MCF 10A (cell line): ENCODE measurements at regions not wholly inside any gene's neighbourhood (a gene's known extent, or its start where the extent isn't known, plus 50 kb on each side); places are given as distances from the start of the nearest gene placed in this dataset.

ENCODE experiments used
- BruUV-seq: library from RNA; stranded (reverse); fragments of 400-500 nt; replicated peaks from 2 replicates; lab custom pipeline; 2021; lab: Mats Ljungman, UMichigan
- CTCF ChIA-PET: fragments of 300-600 bp; sonication (Branson Sonifier 250); formaldehyde crosslinking; extraction: SDS; loops from one replicate; lab custom pipeline; 2021; ENCODE audit warnings: antibody characterized with exemption, inconsistent platforms; lab: Yijun Ruan, JAX
- POLR2A ChIA-PET: fragments of 300-600, 350-650 bp; sonication (Branson Sonifier 250); formaldehyde crosslinking; extraction: SDS; loops from one replicate; lab custom pipeline; 2020; ENCODE audit warnings: antibody characterized with exemption, inconsistent platforms; lab: Yijun Ruan, JAX
- DNase-seq: peaks from one replicate; pipeline ENCODE4 v3.0.0-alpha.2; 2018; ENCODE audit not compliant: unreplicated experiment
- H3K27ac Mint-ChIP-seq: one replicate; pipeline ENCODE4 v1.8.0; 2022; ENCODE audit warnings: mild to moderate bottlenecking, low read depth, mixed read lengths; ENCODE audit not compliant: unreplicated experiment
- H3K27me3 Mint-ChIP-seq: one replicate; pipeline ENCODE4 v1.8.0; 2022; ENCODE audit warnings: mixed read lengths; ENCODE audit not compliant: insufficient read depth, unreplicated experiment
- H3K36me3 Mint-ChIP-seq: one replicate; pipeline ENCODE4 v1.8.0; 2022; ENCODE audit warnings: mild to moderate bottlenecking, moderate library complexity, mixed read lengths; ENCODE audit not compliant: insufficient read depth, unreplicated experiment
- H3K4me1 Mint-ChIP-seq: one replicate; pipeline ENCODE4 v1.8.0; 2022; ENCODE audit warnings: mixed read lengths; ENCODE audit not compliant: insufficient read depth, unreplicated experiment
- H3K4me3 Mint-ChIP-seq: one replicate; pipeline ENCODE4 v1.8.0; 2022; ENCODE audit warnings: mild to moderate bottlenecking, moderate library complexity, mixed read lengths; ENCODE audit not compliant: unreplicated experiment
- H3K9me3 Mint-ChIP-seq: one replicate; pipeline ENCODE4 v1.8.0; 2022; ENCODE audit warnings: mixed read lengths; ENCODE audit not compliant: unreplicated experiment
- intact Hi-C: fragments of 100-400 bp; cut with micrococcal nuclease; formaldehyde crosslinking; loops from 2 replicates; pipeline ENCODE4 v1.14.1; 2022
- TF ChIP-seq, protein P1 (sequence below): fragments of 200-600 bp; IDR thresholded peaks from one replicate; pipeline ENCODE4 v1.8.0; 2022; ENCODE audit warnings: antibody characterized with exemption, mild to moderate bottlenecking; ENCODE audit not compliant: unreplicated experiment

DNA sequence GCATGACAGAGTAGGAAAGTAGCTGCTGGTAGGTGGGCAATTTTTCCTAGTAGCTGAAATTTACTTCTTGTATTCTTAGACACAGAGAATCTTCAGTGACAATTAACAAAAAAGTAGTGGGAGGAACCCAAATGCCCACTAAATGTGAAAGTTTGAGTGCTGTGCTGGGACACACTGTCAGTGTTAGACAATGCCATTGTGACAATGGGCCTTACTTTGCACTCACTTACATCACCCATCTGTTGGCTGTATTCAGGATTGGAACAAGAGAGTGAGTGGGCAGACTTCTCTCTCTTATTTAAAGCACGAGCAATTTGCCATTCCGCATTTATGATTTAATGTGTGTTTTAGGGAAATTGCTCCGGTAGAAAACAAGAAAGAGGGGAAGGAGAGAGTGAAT lies 662.5 kb downstream of the CBLN4 start:
- no peak overlapping the region for H3K27ac Mint-ChIP-seq
- H3K4me3 Mint-ChIP-seq: no peak overlapping the region
- DNase-seq: no peak
- H3K36me3 Mint-ChIP-seq: no peaks in the 10 kb centered on the region
- H3K27me3 Mint-ChIP-seq: no peaks in the 10 kb centered on the region
- TF ChIP-seq, protein P1, sequence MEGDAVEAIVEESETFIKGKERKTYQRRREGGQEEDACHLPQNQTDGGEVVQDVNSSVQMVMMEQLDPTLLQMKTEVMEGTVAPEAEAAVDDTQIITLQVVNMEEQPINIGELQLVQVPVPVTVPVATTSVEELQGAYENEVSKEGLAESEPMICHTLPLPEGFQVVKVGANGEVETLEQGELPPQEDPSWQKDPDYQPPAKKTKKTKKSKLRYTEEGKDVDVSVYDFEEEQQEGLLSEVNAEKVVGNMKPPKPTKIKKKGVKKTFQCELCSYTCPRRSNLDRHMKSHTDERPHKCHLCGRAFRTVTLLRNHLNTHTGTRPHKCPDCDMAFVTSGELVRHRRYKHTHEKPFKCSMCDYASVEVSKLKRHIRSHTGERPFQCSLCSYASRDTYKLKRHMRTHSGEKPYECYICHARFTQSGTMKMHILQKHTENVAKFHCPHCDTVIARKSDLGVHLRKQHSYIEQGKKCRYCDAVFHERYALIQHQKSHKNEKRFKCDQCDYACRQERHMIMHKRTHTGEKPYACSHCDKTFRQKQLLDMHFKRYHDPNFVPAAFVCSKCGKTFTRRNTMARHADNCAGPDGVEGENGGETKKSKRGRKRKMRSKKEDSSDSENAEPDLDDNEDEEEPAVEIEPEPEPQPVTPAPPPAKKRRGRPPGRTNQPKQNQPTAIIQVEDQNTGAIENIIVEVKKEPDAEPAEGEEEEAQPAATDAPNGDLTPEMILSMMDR: no peak
- no TSS peak for BruUV-seq
- no peaks in the 10 kb centered on the region for H3K4me1 Mint-ChIP-seq
- CTCF ChIA-PET: interaction anchor here (1.2 kb wide), 1 partner anchor 12 kb away, joined by 4 read pairs; no protein-coding TSS in a partner anchor
- intact Hi-C loops: no loop called here
- POLR2A ChIA-PET: no interaction called here
- no peaks in the 10 kb centered on the region for H3K9me3 Mint-ChIP-seq

DNA sequence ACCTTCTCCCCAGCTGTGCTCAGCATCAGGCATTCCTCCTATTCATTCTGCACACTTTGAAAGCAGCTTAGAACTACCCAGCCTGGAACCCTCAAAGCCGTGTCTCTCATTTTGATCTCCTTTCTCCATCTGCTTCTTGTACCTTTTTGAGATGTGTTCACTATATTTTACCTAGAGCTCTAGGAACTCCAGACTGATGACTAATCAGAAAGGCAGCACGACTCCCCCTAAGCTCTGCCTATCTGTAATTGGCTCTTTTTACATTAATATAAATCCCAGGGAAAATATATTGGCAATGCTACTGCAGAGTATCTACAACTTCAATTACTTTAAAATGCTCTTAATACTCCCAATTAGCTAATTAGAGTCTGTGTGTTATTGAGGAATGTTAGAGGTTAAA lies 671.5 kb downstream of the CBLN4 start:
- no peak overlapping the region for H3K27ac Mint-ChIP-seq

DNA sequence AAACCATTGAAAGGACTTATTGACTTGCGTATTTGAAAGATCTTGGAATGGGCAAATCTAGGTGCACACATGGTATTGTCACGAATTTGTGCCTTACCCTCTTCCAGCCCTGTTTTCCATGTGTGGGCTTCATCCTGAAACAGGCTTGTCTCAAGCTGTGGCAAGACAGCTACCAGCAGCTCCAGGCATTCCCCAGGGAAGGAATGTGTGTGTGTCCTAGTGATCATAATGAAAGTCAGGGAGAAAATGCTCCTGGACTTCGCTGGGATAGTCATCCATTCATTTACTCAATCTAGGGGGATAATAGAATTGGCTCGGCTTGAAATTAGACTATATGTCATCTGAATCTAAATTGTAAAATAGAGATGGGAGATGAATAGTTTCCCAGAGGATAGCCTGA lies 676.2 kb downstream of the CBLN4 start:
- Mint-ChIP-seq H3K4me3 (no peak overlapping the region), H3K9me3 (peaks cover 14% of the 10 kb centered on the region), H3K4me1 (no peaks in the 10 kb centered on the region), H3K27me3 (no peaks in the 10 kb centered on the region), H3K36me3 (peaks cover 6% of the 10 kb centered on the region), H3K27ac (no peak overlapping the region)
- ChIA-PET POLR2A (no interaction called here), CTCF (interaction anchor here (0.7 to 1.0 kb wide), 2 partner anchors 23 to 115 kb away, joined by 3 read pairs; no protein-coding TSS in a partner anchor)
- no TSS peak for BruUV-seq
- TF ChIP-seq, protein P1: no peak
- intact Hi-C loops: no loop called here
- DNase-seq: no peak

More for the DNA sequence above, 671.5 kb downstream of the CBLN4 start:
- no peaks in the 10 kb centered on the region for H3K36me3 Mint-ChIP-seq
- peaks cover 14% of the 10 kb centered on the region for H3K9me3 Mint-ChIP-seq
- BruUV-seq: no TSS peak
- no peak overlapping the region for H3K4me3 Mint-ChIP-seq
- TF ChIP-seq, protein P1: no peak
- POLR2A ChIA-PET: no interaction called here
- DNase-seq: no peak
- H3K4me1 Mint-ChIP-seq: no peaks in the 10 kb centered on the region
- H3K27me3 Mint-ChIP-seq: no peaks in the 10 kb centered on the region
- intact Hi-C loops: no loop called here
- CTCF ChIA-PET: interaction anchor here (0.6 kb wide), 1 partner anchor 353 kb away, joined by 4 read pairs; no protein-coding TSS in a partner anchor

DNA sequence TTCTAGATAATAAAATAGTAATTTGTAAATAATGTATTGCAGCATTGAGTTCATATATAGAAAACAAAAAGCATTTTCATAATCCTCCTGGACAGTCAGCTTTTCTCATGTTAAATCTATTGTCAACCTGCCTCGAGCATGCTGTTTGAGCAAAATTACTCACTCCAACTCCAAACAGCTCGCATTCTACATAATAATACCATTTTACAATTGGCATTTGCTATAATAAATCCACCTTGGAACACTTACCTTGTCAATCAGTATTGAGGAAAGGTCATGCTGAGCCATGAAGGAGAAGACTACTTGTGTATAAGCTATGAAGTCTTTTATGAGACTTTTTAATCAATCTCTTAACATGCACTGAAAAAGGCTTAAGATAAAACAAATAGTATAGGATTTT lies 682.6 kb downstream of the CBLN4 start:
- H3K4me1 Mint-ChIP-seq: no peaks in the 10 kb centered on the region
- ChIA-PET POLR2A (no interaction called here), CTCF (no interaction called here)
- no peak for DNase-seq
- peaks cover 8% of the 10 kb centered on the region for H3K9me3 Mint-ChIP-seq
- no TSS peak for BruUV-seq
- intact Hi-C loops: no loop called here
- peaks cover 6% of the 10 kb centered on the region for H3K36me3 Mint-ChIP-seq
- H3K27me3 Mint-ChIP-seq: no peaks in the 10 kb centered on the region
- TF ChIP-seq, protein P1: no peak
- H3K27ac Mint-ChIP-seq: no peak overlapping the region
- H3K4me3 Mint-ChIP-seq: no peak overlapping the region
